Hepatocyte (in vitro differentiated cells): ENCODE measurements at regions not wholly inside any gene's neighbourhood (a gene's known extent, or its start where the extent isn't known, plus 50 kb on each side); places are given as distances from the start of the nearest gene placed in this dataset.

ENCODE experiments used
- DNase-seq: peaks from one replicate; pipeline ENCODE4 v3.0.0-alpha.2; 2016; ENCODE audit warnings: low spot score
- H2AFZ ChIP-seq: fragments of 200-600 bp; sonication (generic); 2 replicates; pipeline ENCODE4 v1.6.0; 2016; ENCODE audit warnings: antibody characterized with exemption, mild to moderate bottlenecking
- H3K27ac ChIP-seq: fragments of 200-600 bp; sonication (generic); 2 replicates; pipeline ENCODE4 v1.5.1; 2016; ENCODE audit warnings: mild to moderate bottlenecking
- H3K27me3 ChIP-seq: fragments of 200-600 bp; sonication (generic); 2 replicates; pipeline ENCODE4 v1.6.1; 2016
- H3K36me3 ChIP-seq: fragments of 200-600 bp; sonication (generic); replicated peaks from 2 replicates; pipeline ENCODE4 v1.5.1; 2016; ENCODE audit warnings: low read depth; ENCODE audit not compliant: insufficient read depth
- H3K4me1 ChIP-seq: fragments of 200-600 bp; sonication (generic); 2 replicates; pipeline ENCODE4 v1.5.1; 2016; ENCODE audit warnings: mild to moderate bottlenecking, moderate library complexity; ENCODE audit not compliant: insufficient read depth
- H3K4me2 ChIP-seq: fragments of 200-600 bp; sonication (generic); 2 replicates; pipeline ENCODE4 v1.6.0; 2016
- H3K4me3 ChIP-seq: fragments of 200-600 bp; sonication (generic); 2 replicates; pipeline ENCODE4 v1.5.1; 2016; ENCODE audit warnings: mild to moderate bottlenecking
- H3K79me2 ChIP-seq: fragments of 200-600 bp; sonication (generic); 2 replicates; pipeline ENCODE4 v1.6.0; 2017; ENCODE audit warnings: mild to moderate bottlenecking
- H3K9me2 ChIP-seq: fragments of 200-600 bp; sonication (generic); replicated peaks from 2 replicates; pipeline ENCODE4 v1.6.0; 2017; ENCODE audit warnings: mild to moderate bottlenecking; ENCODE audit not compliant: insufficient read depth
- H3K9me3 ChIP-seq: fragments of 200-600 bp; sonication (generic); 2 replicates; pipeline ENCODE4 v1.5.1; 2016; ENCODE audit warnings: low read depth, mild to moderate bottlenecking
- H4K20me1 ChIP-seq: fragments of 200-600 bp; sonication (generic); 2 replicates; pipeline ENCODE4 v1.6.0; 2016; ENCODE audit warnings: mild to moderate bottlenecking; ENCODE audit not compliant: insufficient read depth, poor library complexity, severe bottlenecking
- CTCF ChIP-seq: fragments of 200-600 bp; sonication (generic); IDR thresholded peaks from 2 replicates; pipeline ENCODE4 v1.5.1; 2016; ENCODE audit warnings: antibody characterized with exemption, mild to moderate bottlenecking; ENCODE audit not compliant: poor library complexity
- EZH2 ChIP-seq: fragments of 200-600 bp; sonication (generic); IDR thresholded peaks from 2 replicates; pipeline ENCODE4 v1.6.1; 2016; ENCODE audit warnings: antibody characterized with exemption, mild to moderate bottlenecking, borderline replicate concordance
- EZH2phosphoT487 ChIP-seq: fragments of 200-600 bp; sonication (generic); IDR thresholded peaks from one replicate; pipeline ENCODE4 v1.6.1; 2018; ENCODE audit warnings: antibody characterized with exemption, mild to moderate bottlenecking, low read depth, moderate library complexity; ENCODE audit not compliant: unreplicated experiment, severe bottlenecking
- WGBS: methylation state at CpG from one replicate; pipeline ENCODE4 v1.1.6; 2016; ENCODE audit warnings: low lambda C conversion rate; ENCODE audit errors: missing lambda C conversion rate; 5-methylcytosine and 5-hydroxymethylcytosine counted together

- no peak overlapping the region for H3K4me3 ChIP-seq
- H3K79me2 ChIP-seq = no peaks in the 10 kb centered on the region
- no peaks in the 10 kb centered on the region for H3K27me3 ChIP-seq
- no peaks in the 10 kb centered on the region for H3K9me3 ChIP-seq
- H3K27ac ChIP-seq = no peak overlapping the region
- no peak overlapping the region for H2AFZ ChIP-seq
- TF ChIP-seq EZH2 (no peak), CTCF (no peak), EZH2phosphoT487 (no peak)
- no peaks in the 10 kb centered on the region for H3K36me3 ChIP-seq
- WGBS = 93% methylated on average over 4 of the region's 4 CpGs
- no peak for DNase-seq
- no peaks in the 10 kb centered on the region for H3K4me1 ChIP-seq
- no peak overlapping the region for H3K4me2 ChIP-seq
- H4K20me1 ChIP-seq = no peaks in the 10 kb centered on the region
- no peaks in the 10 kb centered on the region for H3K9me2 ChIP-seq
Measured at GRCh38 chr18:39655341-39655740, 2089.7 kb upstream of the CELF4 start.

GRCh38 chr18:39653221-39653620, 2087.6 kb upstream of the CELF4 start:
- Histone ChIP-seq H3K9me3 (no peaks in the 10 kb centered on the region), H3K4me2 (no peak overlapping the region), H3K4me3 (no peak overlapping the region), H3K27me3 (no peaks in the 10 kb centered on the region), H2AFZ (no peak overlapping the region), H3K4me1 (no peaks in the 10 kb centered on the region), H3K27ac (no peak overlapping the region), H4K20me1 (no peaks in the 10 kb centered on the region), H3K9me2 (no peaks in the 10 kb centered on the region), H3K36me3 (no peaks in the 10 kb centered on the region), H3K79me2 (no peaks in the 10 kb centered on the region)
- 97% methylated on average over 2 of the region's 2 CpGs for WGBS
- DNase-seq = no peak
- TF ChIP-seq CTCF (no peak), EZH2 (no peak), EZH2phosphoT487 (no peak)

GRCh38 chr18:39648616-39649015, 2083.0 kb upstream of the CELF4 start:
- no peaks in the 10 kb centered on the region for H3K9me3 ChIP-seq
- no peaks in the 10 kb centered on the region for H3K9me2 ChIP-seq
- no peak overlapping the region for H3K27ac ChIP-seq
- H3K4me2 ChIP-seq = no peak overlapping the region
- H3K79me2 ChIP-seq = no peaks in the 10 kb centered on the region
- WGBS = 93% methylated on average over 1 of the region's 1 CpG
- no peak for DNase-seq
- no peaks in the 10 kb centered on the region for H3K27me3 ChIP-seq
- H3K36me3 ChIP-seq = no peaks in the 10 kb centered on the region
- H2AFZ ChIP-seq = no peak overlapping the region
- TF ChIP-seq EZH2 = no peak
- no peak for TF ChIP-seq EZH2phosphoT487
- TF ChIP-seq CTCF = no peak
- H3K4me1 ChIP-seq = no peaks in the 10 kb centered on the region
- no peak overlapping the region for H3K4me3 ChIP-seq
- H4K20me1 ChIP-seq = no peaks in the 10 kb centered on the region
